ENCODE measurements at regions not wholly inside any gene's neighbourhood (a gene's known extent, or its start where the extent isn't known, plus 50 kb on each side); places are given as distances from the start of the nearest gene placed in this dataset.
"Not testable (repeated sequence)": the region's sequence is repeated elsewhere in the genome, so short reads cannot be mapped to it uniquely, and the experiment has no call there.

DNA sequence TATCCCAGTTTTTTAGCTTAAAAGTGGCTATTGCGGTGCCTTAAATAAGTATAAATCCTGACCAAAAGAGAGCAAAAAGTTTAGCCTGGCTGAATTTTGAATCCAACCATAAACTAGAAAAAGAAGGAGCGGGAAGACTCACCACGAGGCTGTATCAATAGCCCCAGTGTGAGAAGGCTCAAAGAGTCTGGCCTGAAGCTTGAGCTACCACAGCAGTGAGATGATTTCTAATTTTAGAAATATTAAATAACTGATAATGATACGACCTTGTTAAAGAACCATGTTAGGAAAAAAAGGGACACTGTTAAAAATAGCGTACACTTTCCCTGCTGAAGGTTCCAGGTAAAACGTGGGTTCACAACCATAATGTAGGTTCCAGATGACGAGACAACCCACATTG is 134.1 kb upstream of the ZNF462 start:
- DNase-seq, result no peak

- no peak for DNase-seq
These were observed 131.1 kb upstream of the ZNF462 start for GRCh38 chr9:106731910-106732309.

- DNase-seq, result no peak
These were observed 129.1 kb upstream of the ZNF462 start for GRCh38 chr9:106733828-106734380.

GRCh38 chr9:106737516-106737915 is 125.5 kb upstream of the ZNF462 start:
- no peak for DNase-seq

DNA sequence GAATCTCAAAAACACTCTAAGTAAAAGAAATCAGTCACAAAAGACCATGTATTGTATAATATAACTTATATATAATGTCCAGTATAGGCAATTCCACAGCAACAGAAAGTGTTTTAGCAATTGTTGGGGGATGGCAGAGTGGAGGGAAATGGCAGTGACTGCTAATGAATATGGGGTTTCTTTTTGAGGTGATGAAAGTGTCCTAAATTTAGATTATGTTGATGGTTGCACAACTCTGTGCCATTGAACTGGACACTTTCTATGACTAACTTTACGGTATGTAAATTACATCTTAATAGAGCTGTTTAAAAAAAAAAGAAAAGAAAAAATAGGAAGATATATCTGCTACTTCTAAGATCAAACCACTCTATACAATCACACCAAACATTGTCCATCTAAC is 124.9 kb upstream of the ZNF462 start:
- peak; percentile 79 for DNase-seq

DNA sequence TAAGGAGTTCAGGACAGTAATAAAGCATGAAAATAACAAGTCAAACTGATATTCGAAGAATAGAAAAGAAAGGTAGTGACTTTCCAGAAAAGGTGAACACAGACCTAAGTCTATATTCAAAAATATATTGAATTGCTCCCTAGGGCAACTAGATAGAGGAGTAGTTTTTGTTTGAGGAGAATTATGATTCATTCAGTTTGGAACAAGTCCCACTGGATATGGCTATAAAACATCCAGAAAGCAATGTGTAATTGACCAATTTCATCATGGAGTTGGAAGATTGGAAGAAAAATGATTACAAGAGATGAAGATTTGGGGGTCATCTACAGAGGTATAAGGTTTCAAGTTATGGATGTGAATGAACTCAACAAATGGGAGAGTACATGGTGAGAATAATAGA is 117.5 kb upstream of the ZNF462 start:
- no peak for DNase-seq

DNA sequence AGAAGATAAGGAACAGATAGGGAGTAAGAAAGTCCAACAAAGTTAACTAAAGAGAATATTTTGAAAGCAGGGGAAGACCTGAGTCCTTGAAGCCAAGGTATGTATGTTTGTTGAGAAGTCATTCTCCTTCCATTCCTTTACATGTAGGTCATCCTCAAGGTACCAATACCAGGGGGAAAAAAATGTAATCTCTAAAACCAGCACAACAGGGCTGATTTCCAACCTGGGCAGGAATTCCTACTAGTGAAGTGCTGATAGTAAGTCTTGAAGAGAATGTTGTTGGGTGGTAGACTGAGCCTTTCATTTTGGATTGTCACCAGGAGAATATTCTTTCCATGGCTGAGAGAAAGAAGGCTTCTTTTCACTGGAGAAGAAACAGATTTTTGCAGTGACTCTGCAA is 117.1 kb upstream of the ZNF462 start:
- DNase-seq, result no peak

GRCh38 chr9:106751681-106752080 is 111.3 kb upstream of the ZNF462 start:
- no peak for DNase-seq

DNA sequence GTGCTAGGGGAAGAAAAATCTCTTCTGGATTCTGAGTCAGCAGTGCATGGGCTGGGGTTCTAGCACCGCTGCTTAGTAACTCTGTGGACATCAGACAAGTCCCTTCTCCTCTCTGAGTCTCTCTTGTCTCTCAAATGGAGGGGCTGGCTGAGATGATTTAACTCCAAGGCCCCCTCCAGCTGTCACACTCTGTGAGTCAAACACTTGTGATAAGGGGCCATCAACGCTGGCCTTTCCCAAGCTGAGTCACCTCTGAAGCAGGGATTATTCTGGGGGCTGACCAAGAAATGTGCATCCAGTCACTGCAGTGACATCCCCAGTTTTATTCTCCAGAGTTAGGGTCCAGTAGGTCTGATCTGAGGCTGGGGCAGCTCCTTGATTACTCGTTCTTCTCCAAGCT is 110.4 kb upstream of the ZNF462 start:
- no peak for DNase-seq

DNA sequence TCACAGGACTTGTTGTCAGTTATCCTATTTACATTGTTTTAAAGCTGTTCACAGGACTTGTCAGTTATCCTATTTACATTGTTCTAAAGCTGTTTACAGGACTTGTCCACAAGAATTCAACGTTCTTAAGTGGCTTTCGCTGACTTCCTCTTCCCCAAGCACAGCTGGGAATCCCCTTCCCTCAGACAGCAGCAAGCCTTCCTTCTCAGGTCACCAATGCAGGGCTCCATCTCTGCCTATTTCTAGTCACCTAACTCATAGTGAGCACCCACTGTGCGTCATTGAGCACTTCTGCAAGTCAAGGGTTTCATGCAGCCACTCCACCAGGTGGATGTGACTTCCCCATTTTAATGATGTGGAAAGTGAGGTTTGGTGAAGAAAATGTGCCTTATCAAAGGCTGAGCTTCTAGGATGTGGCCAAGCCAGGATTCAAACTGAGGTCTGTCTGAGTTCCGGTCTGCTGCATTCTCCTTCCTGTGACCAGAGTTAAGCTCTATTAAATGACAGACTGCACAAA is 109.8 kb upstream of the ZNF462 start:
- peak; percentile 42 for DNase-seq

- DNase-seq, result no peak
These were observed 107.2 kb upstream of the ZNF462 start for GRCh38 chr9:106755736-106756135.

- no peak for DNase-seq
These were observed 105.5 kb upstream of the ZNF462 start for GRCh38 chr9:106757514-106757913.

- DNase-seq, result no peak
These were observed 104.1 kb upstream of the ZNF462 start for GRCh38 chr9:106758911-106759310.

DNA sequence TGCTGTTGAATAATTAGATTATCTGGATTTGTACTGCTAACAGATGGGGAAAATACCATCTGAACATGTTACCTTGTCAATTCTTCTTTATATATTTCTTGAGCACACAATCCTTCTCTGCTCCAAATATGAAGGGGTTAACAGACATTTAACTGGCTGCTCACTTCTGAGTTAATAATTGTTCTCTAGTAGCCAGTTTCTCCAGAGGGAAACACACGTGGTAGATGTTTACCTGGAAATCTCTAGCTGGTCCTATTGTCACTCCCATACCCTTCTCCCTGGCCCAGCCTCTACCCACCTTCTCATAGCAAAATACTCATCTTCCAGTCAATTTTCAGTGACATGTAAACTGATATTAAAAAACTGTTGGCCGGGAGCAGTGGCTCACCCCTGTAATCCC is 101.5 kb upstream of the ZNF462 start:
- DNase-seq, result no peak

DNA sequence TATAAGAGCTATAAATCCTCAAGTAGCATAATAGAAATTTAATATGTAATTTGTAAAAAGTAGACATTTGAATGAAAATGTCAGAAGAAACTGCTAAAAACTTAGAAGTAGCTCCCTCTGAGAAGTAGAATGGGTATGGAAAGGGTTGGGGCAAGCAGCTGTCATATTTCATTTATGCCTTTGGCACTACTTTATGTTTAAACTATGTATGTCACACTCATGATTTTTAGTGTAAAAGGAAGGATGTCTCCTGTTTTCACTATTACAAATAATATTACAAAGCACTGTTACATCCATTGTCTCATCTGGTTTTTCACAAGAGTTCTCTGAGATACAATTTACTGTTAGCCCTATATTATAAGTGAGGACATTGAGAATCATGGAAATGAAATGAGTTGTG is 96.3 kb upstream of the ZNF462 start:
- DNase-seq, result no peak

DNA sequence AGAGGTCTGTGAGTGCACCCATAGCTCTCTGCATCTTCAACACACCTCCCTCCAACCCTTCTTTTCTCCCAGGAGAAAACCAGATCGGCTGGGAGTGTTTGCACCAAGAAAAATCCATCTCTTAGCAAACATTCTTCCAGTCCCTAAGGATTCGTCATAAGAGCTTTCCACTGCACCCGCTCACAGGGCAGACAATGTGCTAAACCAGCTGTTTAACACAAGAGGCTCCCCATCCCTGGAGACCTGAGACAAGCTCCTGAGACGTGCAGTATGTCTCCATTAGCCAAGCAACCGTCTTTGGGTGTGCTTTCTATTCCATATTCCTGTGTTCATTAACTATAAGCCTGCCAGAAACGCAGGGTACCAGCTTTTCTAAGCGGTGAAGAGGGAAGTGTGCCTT is 93.6 kb upstream of the ZNF462 start:
- no peak for DNase-seq

DNA sequence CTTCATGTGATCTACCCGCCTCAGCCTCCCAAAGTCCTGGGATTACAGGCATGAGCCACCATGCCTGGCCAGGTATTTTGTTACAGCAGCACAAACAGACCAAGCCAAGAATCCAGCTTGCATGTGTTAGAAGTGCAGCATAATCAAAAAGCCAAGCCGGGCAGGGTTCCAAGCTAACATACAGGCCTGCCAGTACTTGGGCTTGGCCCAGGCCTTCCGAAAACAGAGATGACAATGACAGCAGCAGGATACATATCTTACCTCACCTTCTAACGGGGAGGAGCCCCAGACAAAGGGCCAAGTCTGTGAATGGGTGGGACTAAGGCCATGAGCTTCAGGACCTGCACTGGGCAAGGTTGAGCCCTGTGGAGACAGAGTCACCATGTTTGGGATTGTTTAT is 91.4 kb upstream of the ZNF462 start:
- no peak for DNase-seq

- DNase-seq, result no peak
These were observed 90.3 kb upstream of the ZNF462 start for GRCh38 chr9:106772523-106773290.

GRCh38 chr9:106773750-106774149 is 89.2 kb upstream of the ZNF462 start:
- no peak for DNase-seq

DNA sequence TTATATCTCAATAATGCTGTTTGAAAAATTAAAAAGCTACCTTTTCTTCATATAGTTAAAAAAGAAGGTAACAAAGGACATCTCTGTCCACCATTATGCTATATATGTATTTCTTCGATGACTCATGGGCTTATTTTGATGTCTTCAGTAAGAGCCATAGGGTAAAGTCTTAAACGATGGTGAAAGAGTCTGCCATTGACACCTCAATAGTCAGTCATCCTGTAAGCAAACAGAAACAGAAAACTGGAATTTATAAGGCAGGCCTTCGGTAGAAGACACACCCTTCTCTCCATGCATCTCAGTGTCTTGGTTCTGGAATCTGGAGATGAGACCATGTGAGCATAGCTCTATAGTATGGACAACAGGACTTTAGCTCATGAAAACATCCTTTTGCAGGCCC is 87.0 kb upstream of the ZNF462 start:
- no peak for DNase-seq

GRCh38 chr9:106779796-106780195 is 83.2 kb upstream of the ZNF462 start:
- peak; percentile 60 for DNase-seq

GRCh38 chr9:106783121-106783520 is 79.8 kb upstream of the ZNF462 start:
- no peak for DNase-seq

DNA sequence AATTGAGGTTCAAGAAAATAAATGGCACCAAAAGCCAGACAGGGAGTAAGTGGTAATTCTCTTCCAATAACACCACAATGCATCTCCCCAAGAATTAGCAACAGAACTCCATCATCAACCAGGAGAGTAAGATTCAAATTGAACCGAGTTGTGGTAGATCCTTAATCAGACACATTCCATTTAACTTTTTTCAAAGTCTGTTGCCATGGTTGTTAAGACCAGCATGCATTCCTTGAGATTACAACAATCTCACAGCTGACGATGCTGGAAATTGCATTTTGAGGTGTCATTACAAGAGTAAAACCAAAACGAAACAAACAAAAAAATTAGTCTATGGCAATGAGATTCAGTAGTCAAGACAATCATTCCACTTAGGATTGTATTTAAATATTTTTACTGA is 78.9 kb upstream of the ZNF462 start:
- DNase-seq, result no peak

GRCh38 chr9:106785200-106785599 is 77.8 kb upstream of the ZNF462 start:
- no peak for DNase-seq

DNA sequence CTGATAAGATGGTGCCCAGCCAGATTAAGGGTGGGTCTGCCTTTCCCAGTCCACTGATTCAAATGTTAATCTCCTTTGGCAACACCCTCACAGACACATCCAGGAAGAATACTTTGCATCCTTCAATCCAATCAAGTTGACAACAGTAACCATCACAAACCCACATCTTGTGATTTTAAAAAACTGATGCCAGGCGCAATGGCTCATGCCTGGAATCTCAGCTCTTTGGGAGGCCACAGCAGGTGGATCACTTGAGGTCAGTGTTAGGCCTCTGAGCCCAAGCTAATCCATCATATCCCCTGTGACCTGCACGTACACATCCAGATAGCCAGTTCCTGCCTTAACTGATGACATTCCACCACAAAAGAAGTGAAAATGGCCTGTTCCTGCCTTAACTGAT is 74.9 kb upstream of the ZNF462 start:
- not testable (repeated sequence) for DNase-seq

Data from MV-4-11 (cell line).